Keratinocyte (primary cell): ENCODE measurements at regions not wholly inside any gene's neighbourhood (a gene's known extent, or its start where the extent isn't known, plus 50 kb on each side); places are given as distances from the start of the nearest gene placed in this dataset.

ENCODE experiments used
- CTCF ChIP-seq, 3 experiments: IDR thresholded peaks in 1 of 3; conservative IDR thresholded peaks in 1 of 3; optimal IDR thresholded peaks in 1 of 3; 2 replicates in 2 of 3; 3 replicates in 1 of 3; pipeline versions ENCODE3 to v1.5.1; 2011; ENCODE audit warnings: low read length in 3 of 3, mild to moderate bottlenecking in 3 of 3, moderate library complexity in 2 of 3, control low read depth in 1 of 3, inconsistent platforms in 1 of 3; ENCODE audit not compliant: insufficient read depth in 2 of 3; ENCODE audit errors: extremely low read depth in 1 of 3
- EZH2 ChIP-seq: IDR thresholded peaks from one replicate; pipeline ENCODE4 v1.6.1; 2012; ENCODE audit warnings: inconsistent platforms, mild to moderate bottlenecking, low read length, moderate library complexity

- TF ChIP-seq CTCF (optimal IDR thresholded peaks at IDR 0.05 in 1 of 3, IDR thresholded peaks at IDR 0.05 in 1 of 3, conservative IDR thresholded peaks at IDR 0.05 in 1 of 3; ENCODE audit: extremely low read depth in 1 of 3, insufficient read depth in 2 of 3, low read length in 3 of 3) = no peak
- no peak for TF ChIP-seq EZH2
These were observed 391.5 kb downstream of the GASK1B start for GRCh38 chr4:157781361-157781760.
